ENCODE measurements at regions not wholly inside any gene's neighbourhood (a gene's known extent, or its start where the extent isn't known, plus 50 kb on each side); places are given as distances from the start of the nearest gene placed in this dataset.

- no peak overlapping the region for H3K27ac ChIP-seq
Measured at GRCh38 chr2:196513796-196514526, 125.6 kb upstream of the CCDC150 start.

GRCh38 chr2:196514641-196515040 is 124.9 kb upstream of the CCDC150 start:
- DNase-seq (no peak), ATAC-seq (no peak)
- TF ChIP-seq POLR2A (IDR thresholded peaks at IDR 0.05) (no peak), CTCF (IDR thresholded peaks at IDR 0.05) (no peak)
- Histone ChIP-seq H3K4me1 (no peaks in the 10 kb centered on the region), H3K4me3 (no peak overlapping the region), H3K36me3 (replicated peaks in 1 of 2; ENCODE audit: insufficient read depth in 1 of 2, low read depth in 2 of 2) (no peaks in the 10 kb centered on the region), H3K27ac (no peak overlapping the region), H3K9me3 (no peaks in the 10 kb centered on the region), H3K27me3 (no peaks in the 10 kb centered on the region)
- intact Hi-C loops (cut with DNase I) = no loop called here
- WGBS, 2 donors = 67 to 74% methylated on average over 4 to 5 of the region's 5 CpGs

More at GRCh38 chr2:196513796-196514526, 125.6 kb upstream of the CCDC150 start:
- no peaks in the 10 kb centered on the region for H3K36me3 ChIP-seq (replicated peaks in 1 of 2; ENCODE audit: insufficient read depth in 1 of 2, low read depth in 2 of 2)
- H3K27me3 ChIP-seq = no peaks in the 10 kb centered on the region
- intact Hi-C loops (cut with DNase I) = no loop called here
- H3K4me3 ChIP-seq = no peak overlapping the region
- H3K4me1 ChIP-seq = no peaks in the 10 kb centered on the region
- H3K9me3 ChIP-seq = no peaks in the 10 kb centered on the region
- WGBS, 2 donors = 77 to 80% methylated on average over 9 to 11 of the region's 11 CpGs
- DNase-seq = no peak
- no peak for TF ChIP-seq CTCF (IDR thresholded peaks at IDR 0.05)
- no peak for TF ChIP-seq POLR2A (IDR thresholded peaks at IDR 0.05)
- no peak for ATAC-seq

GRCh38 chr2:196515051-196515450 is 124.5 kb upstream of the CCDC150 start:
- ATAC-seq (no peak), DNase-seq (no peak)
- no peaks in the 10 kb centered on the region for H3K4me1 ChIP-seq
- no peak overlapping the region for H3K27ac ChIP-seq
- no peak overlapping the region for H3K4me3 ChIP-seq
- intact Hi-C loops (cut with DNase I) = no loop called here
- H3K27me3 ChIP-seq = no peaks in the 10 kb centered on the region
- no peaks in the 10 kb centered on the region for H3K36me3 ChIP-seq (replicated peaks in 1 of 2; ENCODE audit: insufficient read depth in 1 of 2, low read depth in 2 of 2)
- no peaks in the 10 kb centered on the region for H3K9me3 ChIP-seq
- 78 to 80% methylated on average over 1 to 11 of the region's 11 CpGs for WGBS, 2 donors
- TF ChIP-seq CTCF (IDR thresholded peaks at IDR 0.05) (no peak), POLR2A (IDR thresholded peaks at IDR 0.05) (no peak)

GRCh38 chr2:196515608-196516007 is 123.9 kb upstream of the CCDC150 start:
- H3K27me3 ChIP-seq = no peaks in the 10 kb centered on the region

More at GRCh38 chr2:196515608-196516007, 123.9 kb upstream of the CCDC150 start:
- H3K4me3 ChIP-seq = no peak overlapping the region
- TF ChIP-seq POLR2A (IDR thresholded peaks at IDR 0.05) (no peak), CTCF (IDR thresholded peaks at IDR 0.05) (no peak)
- ATAC-seq (no peak), DNase-seq (no peak)
- intact Hi-C loops (cut with DNase I) = no loop called here
- H3K9me3 ChIP-seq = no peaks in the 10 kb centered on the region
- H3K36me3 ChIP-seq (replicated peaks in 1 of 2; ENCODE audit: insufficient read depth in 1 of 2, low read depth in 2 of 2) = no peaks in the 10 kb centered on the region
- no peaks in the 10 kb centered on the region for H3K4me1 ChIP-seq
- H3K27ac ChIP-seq = no peak overlapping the region
- 60 to 81% methylated on average over 2 of the region's 2 CpGs for WGBS, 2 donors
